UCSD-AML1 (cell line): ENCODE measurements at regions not wholly inside any gene's neighbourhood (a gene's known extent, or its start where the extent isn't known, plus 50 kb on each side); places are given as distances from the start of the nearest gene placed in this dataset.
"Not testable (repeated sequence)": the region's sequence is repeated elsewhere in the genome, so short reads cannot be mapped to it uniquely, and the experiment has no call there.

ENCODE experiments used
- DNase-seq: peaks from one replicate; lab custom pipeline; 2025; ENCODE audit not compliant: unreplicated experiment; lab: John Stamatoyannopoulos, UW

- no peak for DNase-seq
Observed at GRCh38 chr6:1445650-1446330, 56.4 kb downstream of the FOXF2 start.

GRCh38 chr6:1449896-1450295, 60.5 kb downstream of the FOXF2 start:
- DNase-seq: no peak

DNA sequence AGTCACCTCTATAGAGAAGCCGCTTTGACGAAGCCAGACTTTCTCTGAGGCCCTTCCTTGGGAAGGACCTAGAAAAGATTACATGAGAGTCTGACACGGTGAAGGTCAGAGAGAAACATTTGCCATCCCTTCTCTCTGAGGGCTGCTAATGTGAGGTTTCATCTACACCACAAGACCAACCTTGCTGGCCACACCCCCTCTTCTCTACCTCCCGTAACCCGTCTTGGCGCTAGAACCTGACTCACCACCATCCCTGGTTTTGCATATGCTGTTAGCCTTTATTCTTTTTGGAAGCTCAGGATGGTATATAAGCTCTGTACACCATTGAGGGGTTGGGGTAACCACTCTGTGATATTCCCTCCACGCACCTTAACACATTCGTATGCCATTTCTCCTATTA, 63.6 kb downstream of the FOXF2 start:
- no peak for DNase-seq

- not testable (repeated sequence) for DNase-seq
Observed at GRCh38 chr6:1456816-1457215, 67.4 kb downstream of the FOXF2 start.

GRCh38 chr6:1461207-1461606, 71.8 kb downstream of the FOXF2 start:
- DNase-seq: no peak

DNA sequence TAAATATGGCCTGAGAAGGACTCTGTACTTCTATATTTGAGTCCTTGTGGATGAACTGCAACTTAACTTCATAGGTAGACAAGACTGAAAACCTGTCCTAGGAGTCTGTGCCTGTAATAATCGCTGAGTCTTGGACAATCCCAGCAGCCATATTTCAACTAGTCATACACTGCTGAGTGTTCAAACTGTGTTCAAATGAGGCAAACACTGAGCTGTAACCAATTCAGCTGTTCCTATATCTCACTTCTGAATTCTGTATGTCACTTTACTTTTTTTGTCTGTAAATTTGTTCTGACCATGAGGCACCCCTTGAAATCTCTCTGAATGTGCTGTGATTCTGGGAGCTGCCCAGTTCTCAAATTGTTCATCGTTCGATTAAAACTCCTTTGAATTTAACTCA, 72.4 kb downstream of the FOXF2 start:
- DNase-seq: no peak

- DNase-seq: no peak
Observed at GRCh38 chr6:1463275-1463674, 73.9 kb downstream of the FOXF2 start.

- DNase-seq: no peak
Observed at GRCh38 chr6:1463751-1464426, 74.5 kb downstream of the FOXF2 start.

- DNase-seq: no peak
Observed at GRCh38 chr6:1464781-1465370, 75.5 kb downstream of the FOXF2 start.

- no peak for DNase-seq
Observed at GRCh38 chr6:1468126-1468525, 78.8 kb downstream of the FOXF2 start.

GRCh38 chr6:1470040-1470439, 80.7 kb downstream of the FOXF2 start:
- DNase-seq: no peak

DNA sequence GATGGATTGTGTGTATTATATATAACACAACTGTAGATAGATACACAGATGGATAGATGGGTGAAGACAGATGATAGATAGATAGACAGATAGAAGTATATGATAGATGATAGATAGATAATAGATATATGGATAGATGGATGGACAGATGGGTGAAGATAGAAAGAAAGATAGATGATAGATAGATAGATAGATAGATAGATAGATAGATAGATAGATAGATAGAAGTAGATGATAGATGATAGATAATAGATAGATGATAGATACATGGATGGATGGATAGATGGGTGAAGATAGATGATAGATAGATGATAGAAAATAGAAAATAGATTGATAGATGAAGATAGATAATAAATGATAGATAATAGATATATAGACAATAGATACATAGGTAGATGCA, 83.3 kb downstream of the FOXF2 start:
- no peak for DNase-seq

- DNase-seq: no peak
Observed at GRCh38 chr6:1473166-1473565, 83.8 kb downstream of the FOXF2 start.

GRCh38 chr6:1473598-1473997, 84.2 kb downstream of the FOXF2 start:
- DNase-seq: no peak

DNA sequence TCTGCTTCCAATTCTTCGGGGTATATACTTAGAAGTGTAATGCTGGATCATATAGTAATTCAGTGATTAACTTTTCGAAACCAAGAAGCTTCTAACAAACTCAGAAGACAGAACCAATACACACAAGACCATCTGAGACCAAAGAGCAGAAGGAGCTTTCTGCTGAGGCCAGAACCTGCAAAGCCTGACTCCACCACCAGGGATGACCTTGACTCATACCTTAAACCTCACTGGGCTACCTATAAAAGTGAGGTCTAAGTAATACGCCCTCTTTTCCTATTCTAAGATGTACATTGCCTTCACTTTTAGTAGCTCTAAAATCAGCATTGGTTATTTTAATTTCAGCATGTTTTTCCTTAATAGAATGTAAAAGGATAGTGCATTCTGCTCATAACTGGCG, 84.8 kb downstream of the FOXF2 start:
- DNase-seq: no peak

DNA sequence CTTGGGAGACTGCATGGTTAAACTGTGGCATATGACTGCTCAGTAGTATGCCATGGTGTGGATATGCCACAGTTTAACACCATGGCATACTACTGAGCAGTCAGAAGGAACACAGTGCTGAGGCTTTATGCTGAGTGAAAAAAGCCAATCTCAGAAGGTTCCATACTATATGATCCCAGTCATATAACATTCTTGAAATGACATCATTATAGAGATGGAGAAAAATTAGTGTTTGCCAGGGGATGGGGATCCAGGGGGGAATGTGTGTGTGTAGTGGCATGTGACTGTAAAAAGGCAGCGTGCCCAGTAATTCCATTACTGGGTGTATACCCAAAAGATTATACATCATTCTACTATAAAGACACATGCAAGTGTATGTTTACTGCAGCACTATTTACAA, 85.8 kb downstream of the FOXF2 start:
- DNase-seq: no peak

DNA sequence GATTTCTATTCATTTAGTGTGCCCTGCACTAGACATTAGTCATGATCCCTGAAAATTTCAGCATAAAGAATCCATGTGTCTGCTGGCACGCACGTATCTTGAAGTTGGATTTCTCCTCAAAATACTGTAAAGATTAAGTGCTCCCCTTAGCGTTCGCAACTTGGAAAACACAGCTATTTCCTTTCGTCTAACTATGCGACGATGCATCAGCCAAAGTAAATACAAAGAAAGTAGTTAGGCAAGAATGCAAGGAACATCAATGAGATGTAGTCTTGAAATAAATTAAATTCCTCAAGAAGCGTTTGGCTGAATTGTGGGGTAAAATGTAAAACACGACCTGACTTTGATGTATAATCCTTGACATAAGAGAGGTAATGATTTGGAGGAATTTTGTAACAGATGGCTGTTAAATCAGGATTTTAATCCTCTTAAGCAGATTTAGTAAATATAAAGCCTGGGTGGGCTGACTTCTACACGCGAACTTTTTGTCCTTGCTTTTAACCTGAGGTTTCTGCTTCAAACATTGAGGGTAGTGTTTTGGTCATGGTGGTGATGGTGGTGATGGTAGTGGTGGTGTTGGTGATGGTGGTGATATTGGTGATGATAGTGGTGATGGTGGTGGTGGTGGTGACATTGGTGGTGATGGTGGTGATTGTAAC, 88.2 kb downstream of the FOXF2 start:
- no peak for DNase-seq

DNA sequence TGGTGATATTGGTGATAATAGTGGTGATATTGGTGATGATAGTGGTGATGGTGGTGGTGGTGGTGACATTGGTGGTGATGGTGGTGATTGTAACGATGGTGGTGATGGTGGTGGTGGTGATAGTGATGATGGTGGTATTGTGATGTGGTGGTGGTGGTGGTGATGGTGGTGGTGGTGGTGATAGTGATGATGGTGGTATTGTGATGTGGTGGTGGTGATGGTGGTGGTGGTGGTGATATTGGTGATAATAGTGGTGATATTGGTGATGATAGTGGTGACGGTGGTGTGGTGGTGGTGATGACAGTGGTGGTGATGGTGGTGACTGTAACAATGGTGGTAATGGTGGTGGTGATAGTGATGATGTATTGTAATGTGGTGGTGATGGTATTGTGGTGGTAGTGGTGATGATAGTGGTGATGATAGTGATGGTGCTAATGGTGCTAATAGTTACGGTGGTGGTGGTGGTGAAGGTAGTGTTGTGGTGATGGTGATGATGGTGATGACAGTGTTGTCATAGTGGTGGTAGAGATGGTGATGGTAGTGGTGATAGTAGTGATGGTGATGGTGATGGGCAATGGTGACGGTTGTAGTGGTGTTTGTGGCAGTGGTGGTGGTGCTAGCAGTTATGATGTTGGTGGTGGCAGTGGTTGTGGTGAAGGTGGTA, 88.9 kb downstream of the FOXF2 start:
- DNase-seq: not testable (repeated sequence)

- DNase-seq: no peak
Observed at GRCh38 chr6:1479095-1479494, 89.7 kb downstream of the FOXF2 start.

DNA sequence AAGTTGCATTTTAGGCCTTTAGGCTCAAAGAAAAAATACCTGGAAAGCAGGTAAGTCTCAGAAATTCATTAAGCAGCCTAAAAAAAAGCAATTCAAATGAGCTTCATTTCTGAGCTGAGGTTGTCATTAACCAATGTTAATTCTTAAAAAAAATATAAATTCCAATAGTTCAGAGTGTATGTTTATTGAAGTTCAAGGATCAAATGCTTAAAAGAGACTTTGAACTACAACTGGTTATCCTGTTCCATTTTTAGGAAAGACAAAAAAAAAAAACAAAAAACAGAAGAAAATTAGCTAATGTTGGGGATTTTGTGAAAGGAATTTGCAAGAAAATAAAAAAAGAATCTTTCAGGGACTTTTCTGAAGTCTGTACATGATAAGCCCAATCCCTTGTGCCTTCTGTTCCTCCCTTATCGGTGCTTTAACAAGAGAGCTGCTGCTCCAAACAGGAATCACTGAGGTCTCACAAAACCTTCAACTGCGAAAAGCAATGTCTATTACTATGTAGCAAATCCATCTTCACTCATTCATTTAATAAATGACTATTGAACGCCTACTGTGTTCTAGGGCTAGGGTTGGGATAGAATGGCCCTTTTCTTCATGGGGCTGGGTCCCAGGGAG, 90.3 kb downstream of the FOXF2 start:
- no peak for DNase-seq

GRCh38 chr6:1481286-1481685, 91.9 kb downstream of the FOXF2 start:
- no peak for DNase-seq
